Smooth muscle cell (in vitro differentiated cells): ENCODE measurements at regions not wholly inside any gene's neighbourhood (a gene's known extent, or its start where the extent isn't known, plus 50 kb on each side); places are given as distances from the start of the nearest gene placed in this dataset.

Source experiments
- DNase-seq: peaks from one replicate; lab custom pipeline; 2025; ENCODE audit not compliant: unreplicated experiment; lab: John Stamatoyannopoulos, UW
- H2AFZ ChIP-seq: fragments of 200-600 bp; sonication (generic); 2 replicates; pipeline ENCODE4 v1.6.0; 2016; ENCODE audit warnings: antibody characterized with exemption, low read depth, mild to moderate bottlenecking
- H3F3A ChIP-seq: fragments of 200-600 bp; sonication (generic); 2 replicates; pipeline ENCODE4 v1.6.0; 2017; ENCODE audit warnings: antibody characterized with exemption, low read depth
- H3K27ac ChIP-seq: fragments of 200-600 bp; sonication (generic); 2 replicates; pipeline ENCODE4 v1.5.1; 2016; ENCODE audit warnings: low read depth, mild to moderate bottlenecking
- H3K27me3 ChIP-seq: fragments of 200-600 bp; sonication (generic); 2 replicates; pipeline ENCODE4 v1.6.1; 2016; ENCODE audit warnings: low read depth, mild to moderate bottlenecking
- H3K36me3 ChIP-seq: fragments of 200-600 bp; sonication (generic); 2 replicates; pipeline ENCODE4 v1.5.1; 2016; ENCODE audit warnings: low read depth
- H3K4me1 ChIP-seq: fragments of 200-600 bp; sonication (generic); 2 replicates; pipeline ENCODE4 v1.5.1; 2016; ENCODE audit warnings: low read depth
- H3K4me2 ChIP-seq: fragments of 200-600 bp; sonication (generic); 2 replicates; pipeline ENCODE4 v1.6.0; 2016; ENCODE audit warnings: mild to moderate bottlenecking
- H3K4me3 ChIP-seq: fragments of 200-600 bp; sonication (generic); 2 replicates; pipeline ENCODE4 v1.5.1; 2016; ENCODE audit warnings: mild to moderate bottlenecking
- H3K79me2 ChIP-seq: fragments of 200-600 bp; sonication (generic); 2 replicates; pipeline ENCODE4 v1.6.0; 2016; ENCODE audit warnings: low read depth, mild to moderate bottlenecking
- H3K9ac ChIP-seq: fragments of 200-600 bp; sonication (generic); 2 replicates; pipeline ENCODE4 v1.6.0; 2016; ENCODE audit warnings: low read depth
- H3K9me3 ChIP-seq: fragments of 200-600 bp; sonication (generic); replicated peaks from 2 replicates; pipeline ENCODE4 v1.5.1; 2016; ENCODE audit warnings: low read depth
- H4K20me1 ChIP-seq: fragments of 200-600 bp; sonication (generic); 2 replicates; pipeline ENCODE4 v1.6.0; 2016; ENCODE audit warnings: low read depth
- WGBS: methylation state at CpG from one replicate; pipeline ENCODE4 v1.1.7; 2016; ENCODE audit warnings: low lambda C conversion rate; 5-methylcytosine and 5-hydroxymethylcytosine counted together
- TF ChIP-seq, protein P1 (sequence below): fragments of 200-600 bp; sonication (generic); IDR thresholded peaks from 2 replicates; pipeline ENCODE4 v1.5.1; 2017; ENCODE audit warnings: borderline replicate concordance, mild to moderate bottlenecking, antibody characterized with exemption; ENCODE audit not compliant: insufficient read depth, poor library complexity, severe bottlenecking

DNA sequence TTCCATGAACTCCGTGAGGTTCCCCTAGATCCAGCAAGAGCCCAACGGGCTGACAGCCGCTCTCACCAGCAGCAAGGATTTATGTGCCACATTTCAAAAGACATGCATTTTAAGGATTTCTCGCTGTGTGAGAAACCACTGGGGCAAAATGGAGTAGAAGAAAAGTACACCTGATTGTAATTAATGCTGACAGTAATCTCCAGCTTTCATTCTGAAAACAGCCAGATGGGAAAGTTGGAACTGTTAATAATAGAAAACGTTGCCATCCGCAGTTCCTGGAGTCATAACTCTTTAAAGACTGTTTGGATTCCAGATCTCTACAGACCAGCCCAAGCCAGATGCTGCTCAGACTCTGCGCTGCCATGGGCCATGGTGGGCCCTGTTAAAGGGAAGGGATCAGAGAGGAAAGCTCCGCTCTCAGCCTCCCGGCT lies 216.9 kb upstream of the GLI3 start:
- Histone ChIP-seq H2AFZ (peak overlapping the region; percentile 61), H3K4me2 (no peak overlapping the region), H3K27me3 (no peaks in the 10 kb centered on the region), H4K20me1 (no peaks in the 10 kb centered on the region), H3K4me3 (no peak overlapping the region), H3K9me3 (no peaks in the 10 kb centered on the region), H3K4me1 (peaks cover 3% of the 10 kb centered on the region), H3K27ac (no peak overlapping the region), H3K9ac (no peak overlapping the region), H3F3A (no peaks in the 10 kb centered on the region), H3K79me2 (no peaks in the 10 kb centered on the region), H3K36me3 (no peaks in the 10 kb centered on the region)
- TF ChIP-seq, protein P1, sequence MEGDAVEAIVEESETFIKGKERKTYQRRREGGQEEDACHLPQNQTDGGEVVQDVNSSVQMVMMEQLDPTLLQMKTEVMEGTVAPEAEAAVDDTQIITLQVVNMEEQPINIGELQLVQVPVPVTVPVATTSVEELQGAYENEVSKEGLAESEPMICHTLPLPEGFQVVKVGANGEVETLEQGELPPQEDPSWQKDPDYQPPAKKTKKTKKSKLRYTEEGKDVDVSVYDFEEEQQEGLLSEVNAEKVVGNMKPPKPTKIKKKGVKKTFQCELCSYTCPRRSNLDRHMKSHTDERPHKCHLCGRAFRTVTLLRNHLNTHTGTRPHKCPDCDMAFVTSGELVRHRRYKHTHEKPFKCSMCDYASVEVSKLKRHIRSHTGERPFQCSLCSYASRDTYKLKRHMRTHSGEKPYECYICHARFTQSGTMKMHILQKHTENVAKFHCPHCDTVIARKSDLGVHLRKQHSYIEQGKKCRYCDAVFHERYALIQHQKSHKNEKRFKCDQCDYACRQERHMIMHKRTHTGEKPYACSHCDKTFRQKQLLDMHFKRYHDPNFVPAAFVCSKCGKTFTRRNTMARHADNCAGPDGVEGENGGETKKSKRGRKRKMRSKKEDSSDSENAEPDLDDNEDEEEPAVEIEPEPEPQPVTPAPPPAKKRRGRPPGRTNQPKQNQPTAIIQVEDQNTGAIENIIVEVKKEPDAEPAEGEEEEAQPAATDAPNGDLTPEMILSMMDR = no peak
- no peak for DNase-seq
- 71% methylated on average over 9 of the region's 9 CpGs for WGBS

DNA sequence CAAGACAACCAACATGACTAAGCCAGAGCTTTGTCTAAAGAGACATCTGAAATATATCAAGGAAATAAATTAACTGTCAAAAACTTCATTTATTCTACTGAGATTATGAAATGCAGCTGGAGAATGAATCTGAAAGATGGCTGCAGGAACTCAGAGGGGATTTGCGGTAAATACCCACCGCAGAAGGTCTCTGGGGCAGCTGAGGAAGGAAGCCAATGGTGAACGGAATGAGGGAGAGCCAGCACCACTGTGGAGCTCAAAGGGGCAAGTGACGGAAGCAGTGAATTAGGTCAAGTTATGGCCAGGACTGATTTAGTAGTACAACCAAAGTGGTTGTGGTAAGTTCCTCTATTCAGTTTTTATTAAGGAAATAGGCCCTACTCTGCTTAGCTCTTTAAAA lies 215.3 kb upstream of the GLI3 start:
- TF ChIP-seq, protein P1 = no peak
- no peaks in the 10 kb centered on the region for H3K27me3 ChIP-seq
- H3K27ac ChIP-seq = no peak overlapping the region
- no peaks in the 10 kb centered on the region for H3F3A ChIP-seq
- H2AFZ ChIP-seq = no peak overlapping the region
- H3K9ac ChIP-seq = no peak overlapping the region
- H3K79me2 ChIP-seq = no peaks in the 10 kb centered on the region
- H3K4me1 ChIP-seq = peaks cover 3% of the 10 kb centered on the region
- no peaks in the 10 kb centered on the region for H4K20me1 ChIP-seq
- no peak for DNase-seq
- H3K36me3 ChIP-seq = no peaks in the 10 kb centered on the region
- H3K4me2 ChIP-seq = no peak overlapping the region
- H3K9me3 ChIP-seq = no peaks in the 10 kb centered on the region
- no peak overlapping the region for H3K4me3 ChIP-seq
- WGBS = 97% methylated on average over 4 of the region's 4 CpGs

GRCh38 chr7:42449431-42449830 lies 212.4 kb upstream of the GLI3 start:
- 83% methylated on average over 5 of the region's 5 CpGs for WGBS
- no peaks in the 10 kb centered on the region for H3F3A ChIP-seq
- H3K27ac ChIP-seq = no peak overlapping the region
- DNase-seq = no peak
- no peaks in the 10 kb centered on the region for H3K79me2 ChIP-seq
- no peaks in the 10 kb centered on the region for H3K36me3 ChIP-seq
- no peak overlapping the region for H3K4me3 ChIP-seq
- no peaks in the 10 kb centered on the region for H4K20me1 ChIP-seq
- H3K9ac ChIP-seq = no peak overlapping the region
- no peaks in the 10 kb centered on the region for H3K9me3 ChIP-seq
- no peak overlapping the region for H2AFZ ChIP-seq
- no peaks in the 10 kb centered on the region for H3K27me3 ChIP-seq
- no peak overlapping the region for H3K4me2 ChIP-seq
- H3K4me1 ChIP-seq = no peaks in the 10 kb centered on the region
- TF ChIP-seq, protein P1 = no peak

GRCh38 chr7:42448901-42449300 lies 211.9 kb upstream of the GLI3 start:
- Histone ChIP-seq H3K27me3 (no peaks in the 10 kb centered on the region), H3K9ac (no peak overlapping the region), H3K9me3 (no peaks in the 10 kb centered on the region), H3K36me3 (no peaks in the 10 kb centered on the region), H3K4me2 (no peak overlapping the region), H4K20me1 (no peaks in the 10 kb centered on the region), H3K27ac (no peak overlapping the region), H3F3A (no peaks in the 10 kb centered on the region), H3K4me3 (no peak overlapping the region), H3K79me2 (no peaks in the 10 kb centered on the region), H3K4me1 (no peaks in the 10 kb centered on the region), H2AFZ (no peak overlapping the region)
- DNase-seq = no peak
- TF ChIP-seq, protein P1 = no peak
- 86% methylated on average over 1 of the region's 1 CpG for WGBS
